HuH-7.5 (cell line): ENCODE measurements at regions not wholly inside any gene's neighbourhood (a gene's known extent, or its start where the extent isn't known, plus 50 kb on each side); places are given as distances from the start of the nearest gene placed in this dataset.
"Not testable (repeated sequence)": the region's sequence is repeated elsewhere in the genome, so short reads cannot be mapped to it uniquely, and the experiment has no call there.

ENCODE experiments used
- DNase-seq: peaks from one replicate; pipeline ENCODE4 v3.0.0; 2011; ENCODE audit warnings: low spot score

DNA sequence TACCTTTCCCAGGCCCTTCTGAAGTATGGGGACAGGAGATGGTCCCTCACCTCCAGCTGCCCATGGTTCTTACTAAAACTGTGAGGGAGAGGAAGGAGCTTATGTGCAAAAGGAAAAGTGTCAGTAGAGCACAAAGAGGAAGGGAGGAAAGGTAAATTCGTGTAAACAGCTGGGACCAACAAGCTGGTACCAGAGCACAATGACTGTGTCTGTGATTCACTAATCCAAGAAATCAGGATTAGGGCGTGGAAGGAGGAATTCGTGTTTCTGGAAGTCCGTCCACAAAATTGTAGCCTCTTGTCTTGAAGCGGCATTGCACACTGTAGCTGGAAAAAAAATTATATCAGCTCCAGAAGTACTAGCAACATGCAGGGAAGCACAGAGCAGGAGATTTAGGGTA lies 129.0 kb upstream of the RREB1 start:
- DNase-seq, result no peak

- no peak for DNase-seq
These were observed 126.7 kb upstream of the RREB1 start for GRCh38 chr6:6980999-6981597.

- no peak for DNase-seq
These were observed 126.0 kb upstream of the RREB1 start for GRCh38 chr6:6981681-6982322.

- no peak for DNase-seq
These were observed 125.1 kb upstream of the RREB1 start for GRCh38 chr6:6982663-6983062.

GRCh38 chr6:6984585-6985366 lies 123.0 kb upstream of the RREB1 start:
- no peak for DNase-seq

DNA sequence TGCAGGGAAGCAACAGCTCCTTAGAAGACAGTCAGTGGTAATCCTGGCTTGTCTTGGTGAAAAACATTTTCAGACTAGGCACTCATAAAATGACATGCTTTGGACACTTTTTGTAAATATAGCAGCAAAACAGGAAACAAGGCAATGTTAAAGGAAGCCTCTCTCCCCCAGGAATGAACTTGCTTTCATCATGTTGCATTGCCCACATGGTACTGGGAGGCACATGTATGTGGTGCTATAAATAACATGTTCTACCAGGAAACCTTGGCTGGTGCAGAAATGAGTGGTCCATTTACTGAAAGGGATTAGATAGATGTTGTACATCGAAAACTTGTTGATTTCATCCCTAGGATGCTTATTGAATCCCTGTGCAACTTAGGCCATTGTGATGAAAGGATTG lies 121.4 kb upstream of the RREB1 start:
- no peak for DNase-seq

GRCh38 chr6:6987749-6988148 lies 120.0 kb upstream of the RREB1 start:
- no peak for DNase-seq

DNA sequence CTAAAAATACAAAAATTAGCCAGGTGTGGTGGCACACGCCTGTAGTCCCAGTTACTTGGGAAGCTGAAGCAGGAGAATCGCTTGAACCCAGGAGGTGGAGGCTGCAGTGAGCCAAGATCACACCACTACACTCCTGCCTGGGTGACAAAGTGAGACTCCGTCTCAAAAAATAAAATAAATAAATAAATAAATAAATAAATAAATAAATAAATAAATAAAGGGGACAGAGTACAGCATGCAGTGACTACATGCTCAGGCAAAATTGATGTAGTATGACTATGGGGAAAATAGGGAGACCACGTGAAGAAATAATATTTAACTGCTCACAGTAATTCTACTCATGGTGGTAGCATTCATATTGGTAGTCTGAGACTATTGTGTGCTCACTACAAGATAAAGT lies 117.7 kb upstream of the RREB1 start:
- DNase-seq, result not testable (repeated sequence)

- no peak for DNase-seq
These were observed 114.1 kb upstream of the RREB1 start for GRCh38 chr6:6993503-6994237.

- DNase-seq, result no peak
These were observed 113.0 kb upstream of the RREB1 start for GRCh38 chr6:6994796-6995195.

- DNase-seq, result no peak
These were observed 112.4 kb upstream of the RREB1 start for GRCh38 chr6:6995328-6995727.

GRCh38 chr6:6996124-6996523 lies 111.6 kb upstream of the RREB1 start:
- DNase-seq, result no peak

GRCh38 chr6:6997263-6998193 lies 110.2 kb upstream of the RREB1 start:
- no peak for DNase-seq

- no peak for DNase-seq
These were observed 109.6 kb upstream of the RREB1 start for GRCh38 chr6:6998194-6998569.

DNA sequence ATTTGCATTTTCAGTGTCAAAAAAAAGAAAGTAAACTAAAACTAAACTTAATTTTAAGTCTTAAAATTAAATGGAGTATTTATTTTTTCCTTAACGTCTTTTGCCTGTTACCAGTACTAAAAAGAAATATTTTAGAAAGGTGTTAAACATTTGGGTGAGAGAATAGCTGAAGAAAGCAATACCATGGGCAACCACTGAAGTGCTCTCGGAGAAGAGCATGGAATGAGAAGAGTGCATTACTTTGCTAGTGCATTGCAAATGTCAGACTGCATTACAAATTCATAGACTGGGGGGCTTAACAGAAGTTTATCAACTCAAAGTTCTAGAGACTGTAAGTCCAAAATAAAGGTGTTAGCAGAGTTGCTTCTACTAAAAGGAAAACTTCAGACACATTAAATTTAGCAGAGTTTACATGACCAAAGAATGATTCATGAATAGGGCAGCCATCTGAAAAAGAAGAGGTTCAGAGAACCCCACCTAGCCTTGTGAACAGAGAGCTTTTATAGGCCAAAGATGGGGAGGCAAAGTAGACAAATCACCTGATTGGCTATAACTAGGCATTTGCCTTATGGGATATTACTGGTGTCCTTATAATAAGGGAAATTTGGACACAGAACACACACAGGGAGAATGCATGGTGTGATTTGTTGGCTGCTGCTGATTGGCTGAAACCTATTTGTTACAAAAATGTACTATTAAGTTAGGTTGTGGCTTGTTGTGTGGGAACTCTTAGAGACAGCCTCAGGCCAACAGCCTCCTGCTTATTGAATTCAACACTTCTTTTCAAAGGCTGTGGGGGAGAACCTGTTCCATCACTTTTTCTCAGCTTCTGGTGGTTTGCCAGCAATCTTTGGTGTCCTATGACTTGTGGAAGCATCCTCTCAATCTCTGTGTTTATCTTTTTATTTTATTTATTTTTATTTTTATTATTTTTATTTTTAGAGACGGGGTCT lies 106.7 kb upstream of the RREB1 start:
- DNase-seq, result no peak

DNA sequence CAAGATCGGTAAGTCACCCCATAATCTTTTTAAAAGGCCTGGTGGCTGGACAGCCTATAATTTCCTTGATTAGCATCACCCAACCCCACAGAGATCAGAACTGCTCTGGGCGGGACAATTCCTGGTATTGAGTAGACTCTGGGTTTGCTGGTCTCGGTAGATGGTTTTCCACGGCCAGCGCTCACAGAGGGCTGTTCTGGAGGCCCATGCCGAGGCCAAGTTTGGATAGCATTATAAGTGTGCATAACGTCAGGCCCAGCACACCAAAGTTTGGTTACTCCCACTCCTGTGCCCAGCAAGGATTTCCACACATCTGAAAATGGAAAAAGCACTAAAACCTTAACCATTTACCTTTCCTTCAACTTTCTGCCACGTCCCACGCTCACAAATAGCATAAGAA lies 104.7 kb upstream of the RREB1 start:
- DNase-seq, result no peak

DNA sequence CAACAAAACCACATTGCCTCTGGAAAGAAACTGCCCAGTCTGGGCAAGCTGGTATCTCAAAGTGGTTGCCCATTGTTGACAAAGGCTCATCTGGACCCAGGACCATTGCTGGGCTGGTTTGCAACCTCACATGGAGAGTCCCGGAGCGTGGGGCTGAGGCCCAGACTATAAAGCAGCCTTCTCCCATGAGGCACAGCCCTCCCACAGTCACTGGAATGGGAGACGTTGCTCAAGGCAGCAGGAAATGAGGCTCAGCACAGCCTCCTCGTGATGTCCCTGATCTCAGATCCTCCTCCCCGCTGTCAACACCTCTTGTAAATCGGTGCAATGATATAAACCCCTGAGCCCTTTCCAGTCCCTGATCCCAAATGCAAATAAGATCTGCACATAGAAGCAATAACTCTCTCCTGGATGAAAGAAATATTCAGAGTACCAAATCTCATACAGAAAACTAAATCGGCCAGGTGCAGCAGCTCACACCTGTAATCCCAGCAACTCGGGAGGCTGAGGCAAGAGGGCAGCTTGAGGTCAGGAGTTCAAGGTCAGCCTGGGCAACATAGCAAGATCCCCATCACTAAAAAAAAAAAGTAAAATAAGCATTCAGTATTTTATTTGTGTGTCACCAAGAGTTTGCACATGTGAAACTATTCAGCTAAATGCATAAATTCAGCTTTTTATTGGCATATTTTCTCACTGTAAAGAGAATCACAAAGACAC lies 103.0 kb upstream of the RREB1 start:
- DNase-seq, result no peak

DNA sequence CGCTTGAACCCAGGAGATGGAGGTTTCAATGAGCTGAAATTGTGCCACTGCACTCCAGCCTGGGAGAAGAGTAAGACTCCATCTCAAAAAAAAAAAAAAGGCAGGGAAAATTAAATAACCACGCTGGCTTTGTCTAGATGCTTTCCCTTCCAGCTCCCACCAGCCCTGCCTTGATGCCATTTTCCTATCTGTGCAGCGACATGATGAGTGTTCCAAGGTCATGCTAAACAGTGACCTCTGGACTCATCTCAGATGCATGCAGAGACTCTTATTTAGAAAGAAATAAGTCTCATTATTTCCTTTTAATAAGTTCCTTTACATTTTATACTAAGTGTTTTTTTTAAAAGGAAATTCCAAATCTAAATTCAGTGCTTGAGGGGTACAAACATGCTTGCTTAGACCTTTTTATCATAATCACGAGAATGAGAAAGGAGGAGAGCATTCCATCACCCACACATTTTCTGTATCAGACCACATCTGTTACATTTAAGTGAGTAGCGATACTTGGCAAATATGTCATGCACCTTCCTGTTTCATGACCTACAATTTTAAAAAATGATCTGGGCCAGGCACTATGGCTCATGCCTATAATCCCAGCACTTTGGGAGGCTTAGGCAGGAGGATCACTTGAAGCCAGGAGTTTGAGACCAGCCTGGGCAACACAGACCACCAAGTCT lies 101.1 kb upstream of the RREB1 start:
- no peak for DNase-seq

DNA sequence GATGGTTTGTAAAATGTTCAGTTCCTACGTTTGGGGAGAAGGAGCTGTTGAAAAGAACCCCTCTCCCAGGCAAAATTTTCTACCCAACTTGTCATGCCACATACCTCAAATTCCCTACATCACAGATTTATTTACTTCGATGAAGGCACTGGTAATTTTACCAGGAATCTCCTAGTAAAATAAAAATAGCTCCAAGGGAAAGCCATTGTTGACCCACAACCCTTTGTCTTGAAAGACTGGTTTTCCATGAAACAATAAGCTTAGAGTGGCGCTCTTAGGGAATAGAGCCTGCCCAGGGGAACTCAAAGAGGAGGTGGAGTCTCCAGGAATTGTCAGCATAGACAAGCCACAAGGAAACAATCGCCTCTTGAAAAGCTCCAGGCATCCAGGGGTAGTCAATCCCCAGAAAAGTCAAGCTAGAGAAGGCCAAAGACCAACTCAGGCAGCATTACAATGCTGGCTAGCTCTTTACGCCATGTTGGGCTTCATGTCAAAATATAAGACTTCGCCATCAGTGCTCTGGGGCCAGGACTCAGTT lies 99.2 kb upstream of the RREB1 start:
- DNase-seq, result no peak
